Activated CD4-positive, CD25-positive, alpha-beta regulatory T cell treated with anti-CD3 and anti-CD28 coated beads, Interleukin-2, amount 50 U/mL, for 24 hours (primary cell): ENCODE measurements at regions not wholly inside any gene's neighbourhood (a gene's known extent, or its start where the extent isn't known, plus 50 kb on each side); places are given as distances from the start of the nearest gene placed in this dataset.

ENCODE experiments used
- ATAC-seq, 2 donors: fragments of 150-1000 bp; cut with Tn5 transposase; one replicate each; pipeline ENCODE4 v1.10.0; 2021; ENCODE audit warnings: mild to moderate bottlenecking in 1 of 2, moderate library complexity in 1 of 2

- ATAC-seq: no peak
Measured at GRCh38 chr21:39124681-39125251, 58.5 kb downstream of the PSMG1 start.

GRCh38 chr21:39123375-39123774, 59.9 kb downstream of the PSMG1 start:
- ATAC-seq: no peak

- no peak for ATAC-seq
Measured at GRCh38 chr21:39121600-39122355, 61.5 kb downstream of the PSMG1 start.

- no peak for ATAC-seq
Measured at GRCh38 chr21:39120876-39121599, 62.2 kb downstream of the PSMG1 start.

- ATAC-seq: no peak
Measured at GRCh38 chr21:39119891-39120290, 63.4 kb downstream of the PSMG1 start.

GRCh38 chr21:39118604-39119215, 64.5 kb downstream of the PSMG1 start:
- no peak for ATAC-seq

- no peak for ATAC-seq
Measured at GRCh38 chr21:39118061-39118460, 65.2 kb downstream of the PSMG1 start.

- ATAC-seq: no peak
Measured at GRCh38 chr21:39117440-39117970, 65.7 kb downstream of the PSMG1 start.

- no peak for ATAC-seq
Measured at GRCh38 chr21:39116761-39117439, 66.4 kb downstream of the PSMG1 start.

- ATAC-seq: no peak
Measured at GRCh38 chr21:39115576-39116235, 67.5 kb downstream of the PSMG1 start.

- no peak for ATAC-seq
Measured at GRCh38 chr21:39114871-39115575, 68.2 kb downstream of the PSMG1 start.

GRCh38 chr21:39111931-39112550, 71.2 kb downstream of the PSMG1 start:
- ATAC-seq: no peak

GRCh38 chr21:39110431-39110830, 72.8 kb downstream of the PSMG1 start:
- ATAC-seq: no peak

GRCh38 chr21:39109596-39110210, 73.5 kb downstream of the PSMG1 start:
- no peak for ATAC-seq

GRCh38 chr21:39109163-39109530, 74.1 kb downstream of the PSMG1 start:
- no peak for ATAC-seq

- no peak for ATAC-seq
Measured at GRCh38 chr21:39108291-39109162, 74.7 kb downstream of the PSMG1 start.

GRCh38 chr21:39107739-39108138, 75.5 kb downstream of the PSMG1 start:
- ATAC-seq: no peak

- ATAC-seq: no peak
Measured at GRCh38 chr21:39106881-39107462, 76.3 kb downstream of the PSMG1 start.

GRCh38 chr21:39105836-39106235, 77.4 kb downstream of the PSMG1 start:
- no peak for ATAC-seq
